ENCODE measurements at regions not wholly inside any gene's neighbourhood (a gene's known extent, or its start where the extent isn't known, plus 50 kb on each side); places are given as distances from the start of the nearest gene placed in this dataset.

GRCh38 chr11:127653076-127653475 is 652.5 kb upstream of the KIRREL3 start:
- Histone ChIP-seq H3K9ac (ENCODE audit: control insufficient read depth, insufficient read depth, low read length) (no peak overlapping the region), H3K9me3 (replicated peaks; ENCODE audit: control insufficient read depth, insufficient read depth, low read length) (no peaks in the 10 kb centered on the region), H3K4me1 (ENCODE audit: control insufficient read depth, insufficient read depth, low read length) (no peaks in the 10 kb centered on the region), H3K27me3 (replicated peaks in 1 of 2; ENCODE audit: control insufficient read depth in 2 of 2, insufficient read depth in 2 of 2, low read length in 1 of 2) (peaks cover 0 to 2% of the 10 kb centered on the region in 2 experiments; a peak in 2 of 4 replicates), H3K79me2 (ENCODE audit: control insufficient read depth, insufficient read depth, low read length) (no peaks in the 10 kb centered on the region), H3K27ac (ENCODE audit: control insufficient read depth, insufficient read depth) (no peak overlapping the region), H3K4me2 (ENCODE audit: control insufficient read depth, insufficient read depth) (no peak overlapping the region), H3K36me3 (ENCODE audit: control insufficient read depth in 2 of 2, insufficient read depth in 2 of 2, low read length in 1 of 2) (no peaks in the 10 kb centered on the region), H3K4me3 (no peak overlapping the region), H2AFZ (ENCODE audit: control insufficient read depth, low read depth, low read length) (no peak overlapping the region), H4K20me1 (ENCODE audit: control insufficient read depth, insufficient read depth) (no peaks in the 10 kb centered on the region)
- RAD21 ChIA-PET (ENCODE audit: unreplicated experiment) = no interaction called here
- POLR2A ChIA-PET = no interaction called here
- BruUV-seq (replicated peaks) = no TSS peak
- in situ Hi-C loops (cut with MboI) (no loop called here), intact Hi-C loops (cut with micrococcal nuclease; ENCODE audit: unreplicated experiment) (no loop called here)
- no peak for ATAC-seq
- no peak for TF ChIP-seq POLR2AphosphoS2 (IDR thresholded peaks at IDR 0.05; ENCODE audit: low read depth, low read length)
- no peak for TF ChIP-seq MEF2B (IDR thresholded peaks at IDR 0.05; ENCODE audit: partially characterized antibody, poor library complexity, severe bottlenecking)
- no peak for TF ChIP-seq TAF1 (IDR thresholded peaks at IDR 0.05; ENCODE audit: borderline replicate concordance, low read depth, low read length)
- no peak for TF ChIP-seq HSF1 (IDR thresholded peaks at IDR 0.05; ENCODE audit: low read depth, low read length)
- TF ChIP-seq MYB (IDR thresholded peaks at IDR 0.05; ENCODE audit: borderline replicate concordance, low read depth, low read length) = no peak
- no peak for TF ChIP-seq RCOR1 (conservative IDR thresholded peaks at IDR 0.05; ENCODE audit: low read depth, low read length)
- TF ChIP-seq STAT1 (conservative IDR thresholded peaks at IDR 0.05) = no peak
- TF ChIP-seq ZNF24 (IDR thresholded peaks at IDR 0.05) = no peak
- no peak for TF ChIP-seq SMARCA5 (IDR thresholded peaks at IDR 0.05)
- TF ChIP-seq IKZF2 (IDR thresholded peaks at IDR 0.05) = no peak
- TF ChIP-seq MLLT1 (IDR thresholded peaks at IDR 0.05) = no peak
- no peak for TF ChIP-seq RBBP5 (conservative IDR thresholded peaks at IDR 0.05)
- TF ChIP-seq KAT2A (conservative IDR thresholded peaks at IDR 0.05; ENCODE audit: control insufficient read depth, low read depth, low read length) = no peak
- TF ChIP-seq TBL1XR1 (IDR thresholded peaks at IDR 0.05; ENCODE audit: low read depth, low read length) = no peak
- TF ChIP-seq SREBF2 (IDR thresholded peaks at IDR 0.05; ENCODE audit: low read length) = no peak
- FAIRE-seq = no peak
- 27% methylated on average over 4 of the region's 4 CpGs for WGBS (ENCODE audit: insufficient coverage, insufficient replicate concordance, low lambda C conversion rate, missing lambda C conversion rate)
- no peak for DNase-seq (ENCODE audit: low read depth, low spot score)
- CTCF ChIA-PET = no interaction called here
- SMC1A ChIA-PET (ENCODE audit: uncharacterized antibody, unreplicated experiment) = no interaction called here

All from GM12878 (cell line).